GM06990 (cell line): ENCODE measurements at regions not wholly inside any gene's neighbourhood (a gene's known extent, or its start where the extent isn't known, plus 50 kb on each side); places are given as distances from the start of the nearest gene placed in this dataset.

ENCODE experiments used
- DNase-seq: peaks from one replicate; pipeline ENCODE4 v3.0.0-alpha.2; 2011; ENCODE audit not compliant: insufficient read length; ENCODE audit errors: extremely low read depth
- H3K27me3 ChIP-seq: replicated peaks from 2 replicates; pipeline ENCODE4 v1.6.0; 2011; ENCODE audit warnings: low read length; ENCODE audit not compliant: control insufficient read depth, insufficient read depth
- H3K36me3 ChIP-seq: 2 replicates; pipeline ENCODE4 v1.5.1; 2011; ENCODE audit warnings: low read length; ENCODE audit not compliant: control insufficient read depth, insufficient read depth
- H3K4me3 ChIP-seq: replicated peaks from 2 replicates; pipeline ENCODE4 v1.5.1; 2011; ENCODE audit warnings: low read depth, mild to moderate bottlenecking, control low read depth, low read length
- CTCF ChIP-seq: IDR thresholded peaks from 2 replicates; pipeline ENCODE4 v1.5.1; 2011; ENCODE audit warnings: low read length, control low read depth, mild to moderate bottlenecking, inconsistent platforms; ENCODE audit not compliant: insufficient read depth, poor library complexity, severe bottlenecking

DNA sequence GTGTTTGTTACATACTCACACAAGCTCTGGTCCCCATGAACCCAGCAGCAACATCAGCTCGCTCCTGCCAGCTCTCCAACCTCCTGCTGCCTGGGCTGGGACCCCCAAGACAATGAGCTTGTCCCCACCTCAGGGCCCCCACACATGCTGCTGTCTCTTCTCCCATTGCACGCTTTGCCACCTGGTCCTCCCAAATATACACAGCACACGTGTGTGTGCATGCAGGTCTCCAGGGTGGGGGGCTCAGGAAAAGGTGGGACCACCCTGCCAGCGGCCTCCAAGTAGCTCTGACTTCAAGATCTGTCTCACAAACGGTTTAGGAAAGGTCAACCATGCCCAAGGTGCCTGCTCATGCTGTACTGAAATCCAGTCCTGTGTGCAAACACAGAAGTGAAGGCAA lies 68.1 kb upstream of the CCND1 start:
- no peak for DNase-seq
- no peaks in the 10 kb centered on the region for H3K36me3 ChIP-seq
- no peak for TF ChIP-seq CTCF
- H3K27me3 ChIP-seq = peaks cover 6% of the 10 kb centered on the region
- no peak overlapping the region for H3K4me3 ChIP-seq

DNA sequence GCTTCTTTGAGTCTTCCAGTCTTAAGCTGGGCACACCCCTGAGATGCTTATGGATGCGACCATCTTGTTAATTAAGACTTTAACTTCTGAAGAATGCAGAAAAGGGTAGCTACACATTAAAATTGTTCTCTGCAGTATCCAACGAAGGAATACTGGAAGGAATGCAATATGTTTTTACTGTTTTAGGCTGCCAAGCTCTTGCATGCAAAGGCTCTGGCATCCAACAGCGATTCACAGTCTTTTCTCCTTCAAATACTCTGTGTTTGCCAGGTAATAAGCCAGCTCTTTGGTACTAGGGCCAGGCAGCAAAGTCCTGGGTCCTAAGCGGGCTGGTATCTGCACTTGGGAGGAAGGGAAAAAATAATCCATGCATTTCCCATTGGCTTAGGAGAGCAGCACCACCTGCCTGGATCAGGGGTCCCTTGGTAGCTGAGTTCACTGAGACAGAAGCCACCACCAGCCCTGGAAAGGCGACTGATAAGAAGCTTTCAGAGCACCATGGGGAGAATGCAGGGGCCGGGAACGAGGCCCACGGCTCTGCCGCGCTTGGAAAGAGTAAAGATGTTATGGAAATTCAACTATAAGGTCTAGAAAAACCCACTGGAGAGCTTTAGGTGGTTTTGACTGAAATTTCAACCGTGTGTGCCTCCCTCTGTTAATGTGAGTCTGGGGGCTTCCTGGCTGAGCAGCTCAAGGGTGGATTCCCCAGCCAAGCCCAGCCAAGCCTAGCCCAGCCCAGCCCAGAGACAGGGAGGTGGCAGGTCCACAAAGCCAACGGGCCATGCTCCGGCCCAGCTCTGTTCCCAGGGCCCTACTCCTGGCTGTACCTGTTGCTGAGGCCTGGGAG lies 67.0 kb upstream of the CCND1 start:
- no peak for TF ChIP-seq CTCF
- no peak for DNase-seq
- Histone ChIP-seq H3K4me3 (no peak overlapping the region), H3K27me3 (peaks cover 6% of the 10 kb centered on the region), H3K36me3 (no peaks in the 10 kb centered on the region)

DNA sequence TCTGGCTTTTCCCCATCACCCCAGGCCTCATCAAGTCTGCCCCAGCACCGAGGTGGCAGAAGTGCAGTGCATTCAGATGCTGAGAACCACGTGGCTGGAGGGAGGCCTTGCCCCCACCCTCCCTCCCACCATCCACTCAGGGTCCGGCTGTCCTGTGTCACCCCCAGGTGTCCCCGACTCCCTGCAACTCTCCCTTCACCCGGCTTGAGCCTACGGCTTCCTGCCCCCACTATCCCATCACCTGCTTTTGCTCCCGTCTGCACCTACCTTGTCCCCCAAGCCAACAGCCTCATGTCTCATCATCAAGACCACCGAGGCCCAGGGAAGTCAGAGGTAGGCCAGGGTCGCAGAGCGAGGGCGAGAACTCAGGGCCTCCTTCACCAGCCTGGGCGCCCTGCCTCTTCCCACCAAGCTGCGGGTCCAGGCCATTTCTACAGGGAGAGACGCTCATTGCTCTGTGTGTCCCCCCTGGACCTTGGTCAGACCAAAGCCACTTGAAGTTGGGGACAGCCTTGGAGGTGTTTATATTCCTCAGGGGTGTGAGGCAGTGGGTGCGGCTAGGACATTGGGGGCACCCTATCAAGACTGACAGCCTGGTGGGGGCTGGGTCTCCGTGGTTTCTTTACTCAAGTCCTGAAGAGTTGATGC lies 66.2 kb upstream of the CCND1 start:
- peaks cover 6% of the 10 kb centered on the region for H3K27me3 ChIP-seq

DNA sequence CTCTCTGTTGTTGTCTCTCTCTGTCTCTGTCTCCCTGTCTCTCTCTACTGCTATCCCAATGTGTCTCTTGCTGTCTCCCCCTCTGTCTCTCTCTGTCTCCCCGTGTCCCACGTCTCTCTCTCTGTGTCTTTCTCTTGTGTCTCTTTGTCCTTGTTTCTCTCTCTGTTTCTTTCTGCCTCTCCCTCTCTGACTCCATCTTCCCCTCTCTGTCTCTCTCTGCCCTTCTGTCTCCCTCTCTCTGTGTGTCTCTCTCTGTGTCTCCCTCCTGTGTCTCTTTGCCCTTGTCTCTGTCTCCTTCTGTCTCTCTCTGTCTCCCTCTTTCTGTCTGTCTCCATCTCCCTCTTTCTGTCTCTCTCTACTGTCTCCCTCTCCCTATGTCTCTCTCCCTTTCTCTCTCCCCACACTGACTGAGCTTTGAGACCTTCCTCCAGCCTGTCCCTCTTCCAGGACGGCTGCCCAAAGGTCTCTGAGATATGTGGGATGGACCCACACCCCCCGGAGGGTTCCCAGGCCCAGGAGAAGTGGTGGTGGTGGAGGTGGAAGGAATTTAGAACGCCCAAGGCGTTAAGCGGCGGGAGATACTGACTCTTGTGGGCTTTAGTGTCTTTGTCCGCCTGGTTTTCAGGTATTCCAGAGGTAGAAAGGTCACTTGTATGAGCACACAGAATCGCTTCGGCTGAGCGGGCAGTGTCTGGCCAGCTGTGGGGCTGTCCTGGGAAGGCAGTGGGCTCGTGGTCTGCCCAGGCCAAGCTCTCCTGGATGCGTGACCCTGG lies 65.5 kb upstream of the CCND1 start:
- TF ChIP-seq CTCF = no peak
- Histone ChIP-seq H3K4me3 (no peak overlapping the region), H3K27me3 (peaks cover 6% of the 10 kb centered on the region), H3K36me3 (no peaks in the 10 kb centered on the region)
- DNase-seq = no peak

More for the DNA sequence above, 66.2 kb upstream of the CCND1 start:
- Histone ChIP-seq H3K36me3 (no peaks in the 10 kb centered on the region), H3K4me3 (no peak overlapping the region)
- DNase-seq = no peak
- TF ChIP-seq CTCF = no peak

DNA sequence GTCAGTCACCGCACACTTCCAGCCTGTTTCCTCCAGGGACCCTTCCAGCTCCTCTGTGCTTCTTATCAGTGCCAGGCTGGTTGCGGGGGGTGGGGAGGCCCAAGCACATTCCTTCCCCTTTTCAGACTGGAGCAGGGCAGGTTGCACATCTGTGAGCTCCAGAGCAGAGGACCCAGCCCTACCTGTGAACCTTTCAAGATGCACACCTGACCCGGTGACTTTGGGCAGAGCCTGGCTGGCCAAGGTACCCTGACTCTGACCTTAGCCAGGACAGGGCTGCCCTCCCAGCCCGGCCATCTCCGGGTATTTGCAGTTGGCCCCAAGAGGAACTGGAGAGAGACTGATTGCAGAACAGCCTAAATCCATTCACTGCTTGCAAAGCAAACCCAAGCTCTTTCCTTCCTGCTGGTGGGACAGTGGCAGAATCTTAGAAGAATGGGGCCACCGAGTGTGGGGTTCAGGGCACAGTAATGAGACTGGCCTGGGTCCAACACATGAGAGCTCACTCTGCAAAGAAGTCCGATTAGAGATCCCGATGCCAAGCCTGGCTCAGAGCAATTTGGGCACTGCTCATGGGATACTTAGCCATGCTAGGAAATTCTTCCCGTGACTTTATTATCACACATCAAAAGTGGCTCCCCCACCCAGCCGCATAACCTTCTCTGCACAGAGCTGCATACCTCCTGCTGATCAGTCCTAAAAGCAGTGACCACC lies 64.7 kb upstream of the CCND1 start:
- DNase-seq = no peak
- TF ChIP-seq CTCF = no peak
- Histone ChIP-seq H3K36me3 (no peaks in the 10 kb centered on the region), H3K27me3 (peaks cover 6% of the 10 kb centered on the region), H3K4me3 (no peak overlapping the region)
